Hepatocyte (in vitro differentiated cells): ENCODE measurements at regions not wholly inside any gene's neighbourhood (a gene's known extent, or its start where the extent isn't known, plus 50 kb on each side); places are given as distances from the start of the nearest gene placed in this dataset.
"Not testable (repeated sequence)": the region's sequence is repeated elsewhere in the genome, so short reads cannot be mapped to it uniquely, and the experiment has no call there.

Source experiments
- DNase-seq: peaks from one replicate; pipeline ENCODE4 v3.0.0-alpha.2; 2016; ENCODE audit warnings: low spot score
- H2AFZ ChIP-seq: fragments of 200-600 bp; sonication (generic); 2 replicates; pipeline ENCODE4 v1.6.0; 2016; ENCODE audit warnings: antibody characterized with exemption, mild to moderate bottlenecking
- H3K27ac ChIP-seq: fragments of 200-600 bp; sonication (generic); 2 replicates; pipeline ENCODE4 v1.5.1; 2016; ENCODE audit warnings: mild to moderate bottlenecking
- H3K27me3 ChIP-seq: fragments of 200-600 bp; sonication (generic); 2 replicates; pipeline ENCODE4 v1.6.1; 2016
- H3K36me3 ChIP-seq: fragments of 200-600 bp; sonication (generic); replicated peaks from 2 replicates; pipeline ENCODE4 v1.5.1; 2016; ENCODE audit warnings: low read depth; ENCODE audit not compliant: insufficient read depth
- H3K4me1 ChIP-seq: fragments of 200-600 bp; sonication (generic); 2 replicates; pipeline ENCODE4 v1.5.1; 2016; ENCODE audit warnings: mild to moderate bottlenecking, moderate library complexity; ENCODE audit not compliant: insufficient read depth
- H3K4me2 ChIP-seq: fragments of 200-600 bp; sonication (generic); 2 replicates; pipeline ENCODE4 v1.6.0; 2016
- H3K4me3 ChIP-seq: fragments of 200-600 bp; sonication (generic); 2 replicates; pipeline ENCODE4 v1.5.1; 2016; ENCODE audit warnings: mild to moderate bottlenecking
- H3K79me2 ChIP-seq: fragments of 200-600 bp; sonication (generic); 2 replicates; pipeline ENCODE4 v1.6.0; 2017; ENCODE audit warnings: mild to moderate bottlenecking
- H3K9me2 ChIP-seq: fragments of 200-600 bp; sonication (generic); replicated peaks from 2 replicates; pipeline ENCODE4 v1.6.0; 2017; ENCODE audit warnings: mild to moderate bottlenecking; ENCODE audit not compliant: insufficient read depth
- H3K9me3 ChIP-seq: fragments of 200-600 bp; sonication (generic); 2 replicates; pipeline ENCODE4 v1.5.1; 2016; ENCODE audit warnings: low read depth, mild to moderate bottlenecking
- H4K20me1 ChIP-seq: fragments of 200-600 bp; sonication (generic); 2 replicates; pipeline ENCODE4 v1.6.0; 2016; ENCODE audit warnings: mild to moderate bottlenecking; ENCODE audit not compliant: insufficient read depth, poor library complexity, severe bottlenecking
- WGBS: methylation state at CpG from one replicate; pipeline ENCODE4 v1.1.6; 2016; ENCODE audit warnings: low lambda C conversion rate; ENCODE audit errors: missing lambda C conversion rate; 5-methylcytosine and 5-hydroxymethylcytosine counted together

DNA sequence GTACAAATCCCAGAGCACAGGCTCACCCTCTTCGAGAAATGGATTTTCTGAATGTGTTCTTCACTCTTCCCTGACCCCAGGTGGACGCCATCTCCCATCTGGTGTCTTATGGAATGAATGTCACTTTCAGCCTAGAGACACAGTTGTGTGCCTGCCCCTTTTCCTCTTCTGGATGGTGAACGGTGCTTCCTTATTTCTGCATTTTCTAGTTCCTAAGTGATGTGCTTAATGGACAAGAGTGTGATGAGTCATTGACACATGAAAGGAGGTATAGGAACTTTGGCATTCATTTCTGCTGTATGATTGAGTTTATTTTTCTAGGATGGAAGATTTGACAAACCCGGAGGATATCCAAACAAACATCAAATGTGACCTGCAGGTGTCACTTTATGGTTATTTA is 114.9 kb upstream of the PTPN20 start:
- not testable (repeated sequence) for DNase-seq, H3K4me3 ChIP-seq, H4K20me1 ChIP-seq, H3K4me2 ChIP-seq, H2AFZ ChIP-seq, H3K27ac ChIP-seq, H3K9me3 ChIP-seq, H3K4me1 ChIP-seq, H3K36me3 ChIP-seq, H3K27me3 ChIP-seq, H3K79me2 ChIP-seq, H3K9me2 ChIP-seq
- WGBS: 94% methylated on average over 4 of the region's 4 CpGs

DNA sequence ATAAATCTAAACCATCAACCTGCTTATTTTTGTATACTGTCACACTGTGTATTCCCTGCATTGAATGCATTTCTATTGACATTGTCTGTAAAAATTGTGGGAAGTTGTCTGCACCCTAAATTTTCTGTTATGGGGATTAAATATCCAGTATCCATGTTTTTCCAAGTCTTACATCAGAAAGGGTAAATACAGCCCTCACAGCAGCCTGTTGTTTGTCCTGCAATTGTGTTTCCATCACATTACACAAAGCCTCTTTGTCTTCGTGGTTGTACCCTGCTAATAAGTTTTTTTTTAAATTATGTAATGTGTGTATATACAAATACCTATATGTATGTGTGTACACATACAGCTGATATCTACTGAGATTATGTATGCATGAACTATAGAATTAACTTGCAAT is 109.2 kb upstream of the PTPN20 start:
- not testable (repeated sequence) for DNase-seq, H3K36me3 ChIP-seq, H2AFZ ChIP-seq, H3K9me2 ChIP-seq, H3K4me2 ChIP-seq, H3K4me1 ChIP-seq, H3K27me3 ChIP-seq, H3K4me3 ChIP-seq, H4K20me1 ChIP-seq, H3K79me2 ChIP-seq, H3K9me3 ChIP-seq, H3K27ac ChIP-seq
- WGBS: 70% methylated on average over 1 of the region's 1 CpG

DNA sequence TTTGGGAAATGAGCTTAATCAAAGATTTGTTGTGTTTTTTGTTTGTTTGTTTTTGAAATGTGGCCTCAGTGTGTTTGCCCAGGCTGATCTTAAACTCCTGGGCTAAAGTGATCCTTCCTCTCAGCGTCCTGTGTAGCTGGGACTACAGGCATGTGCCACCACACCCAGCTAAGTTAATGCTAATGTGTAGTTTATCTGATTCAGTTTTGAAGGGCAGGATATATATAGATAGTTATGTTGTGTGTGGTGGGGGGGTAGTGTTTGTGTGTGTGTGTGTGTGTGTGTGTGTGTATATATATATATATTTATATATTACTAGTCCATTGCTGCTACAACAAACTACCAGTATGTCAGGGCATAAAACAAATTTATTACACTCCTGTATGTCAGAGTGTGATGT is 108.1 kb upstream of the PTPN20 start:
- H3K4me3 ChIP-seq, H4K20me1 ChIP-seq, H3K9me2 ChIP-seq, H3K27me3 ChIP-seq, H3K4me1 ChIP-seq, H3K79me2 ChIP-seq, H3K36me3 ChIP-seq, H3K27ac ChIP-seq, H3K4me2 ChIP-seq, H3K9me3 ChIP-seq, H2AFZ ChIP-seq, DNase-seq: not testable (repeated sequence)
- 85% methylated on average over 1 of the region's 1 CpG for WGBS

DNA sequence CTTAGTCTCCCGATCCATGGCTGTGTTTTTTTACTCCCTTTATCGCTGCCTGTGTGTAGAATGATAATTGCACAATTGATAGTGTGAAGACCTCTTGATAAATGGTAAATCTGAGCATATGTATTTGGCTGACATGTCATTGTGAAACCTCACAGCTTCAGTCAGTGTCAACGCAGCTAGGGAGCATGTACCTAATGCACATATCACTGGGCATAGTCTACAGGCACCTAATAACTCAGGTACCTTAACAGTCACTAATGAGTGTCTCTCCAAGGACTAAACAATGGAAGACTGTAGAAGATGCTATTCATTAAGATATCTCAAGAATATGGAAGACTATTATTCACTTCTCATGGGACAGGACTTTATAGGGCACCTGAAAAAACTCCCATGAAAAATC is 101.0 kb upstream of the PTPN20 start:
- not testable (repeated sequence) for H3K4me1 ChIP-seq, H3K9me2 ChIP-seq, H3K79me2 ChIP-seq, H2AFZ ChIP-seq, H3K36me3 ChIP-seq, H3K4me2 ChIP-seq, H3K27me3 ChIP-seq, H4K20me1 ChIP-seq, H3K27ac ChIP-seq, H3K4me3 ChIP-seq, H3K9me3 ChIP-seq, DNase-seq
- 97% methylated on average over 3 of the region's 3 CpGs for WGBS

DNA sequence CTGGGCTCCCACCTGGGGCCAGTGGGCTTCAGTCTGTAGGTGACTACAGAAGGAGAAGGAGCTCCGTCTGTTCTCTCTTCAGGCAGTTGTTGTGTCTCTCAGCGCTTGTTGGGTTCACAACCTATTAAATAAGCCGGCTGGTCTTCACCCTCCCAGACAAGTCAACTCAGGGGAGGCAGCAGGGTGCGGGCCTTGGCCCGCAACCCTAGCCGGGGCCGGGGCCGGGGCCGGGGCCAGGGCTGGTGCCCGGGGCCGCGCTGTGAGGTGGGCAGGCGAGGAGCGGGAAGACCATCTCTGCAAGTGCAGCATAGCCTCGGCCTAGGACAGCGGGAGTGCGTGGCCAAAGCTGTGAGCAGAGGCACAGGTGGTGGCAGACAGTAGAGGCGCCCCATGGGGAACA is 95.1 kb upstream of the PTPN20 start:
- not testable (repeated sequence) for H3K4me3 ChIP-seq, H3K4me2 ChIP-seq, H3K9me3 ChIP-seq, H3K4me1 ChIP-seq, DNase-seq, H3K36me3 ChIP-seq, H3K9me2 ChIP-seq, H3K27me3 ChIP-seq, H3K79me2 ChIP-seq, H3K27ac ChIP-seq, H2AFZ ChIP-seq, H4K20me1 ChIP-seq
- no CpG with 5 or more reads among the region's 18 CpGs for WGBS

DNA sequence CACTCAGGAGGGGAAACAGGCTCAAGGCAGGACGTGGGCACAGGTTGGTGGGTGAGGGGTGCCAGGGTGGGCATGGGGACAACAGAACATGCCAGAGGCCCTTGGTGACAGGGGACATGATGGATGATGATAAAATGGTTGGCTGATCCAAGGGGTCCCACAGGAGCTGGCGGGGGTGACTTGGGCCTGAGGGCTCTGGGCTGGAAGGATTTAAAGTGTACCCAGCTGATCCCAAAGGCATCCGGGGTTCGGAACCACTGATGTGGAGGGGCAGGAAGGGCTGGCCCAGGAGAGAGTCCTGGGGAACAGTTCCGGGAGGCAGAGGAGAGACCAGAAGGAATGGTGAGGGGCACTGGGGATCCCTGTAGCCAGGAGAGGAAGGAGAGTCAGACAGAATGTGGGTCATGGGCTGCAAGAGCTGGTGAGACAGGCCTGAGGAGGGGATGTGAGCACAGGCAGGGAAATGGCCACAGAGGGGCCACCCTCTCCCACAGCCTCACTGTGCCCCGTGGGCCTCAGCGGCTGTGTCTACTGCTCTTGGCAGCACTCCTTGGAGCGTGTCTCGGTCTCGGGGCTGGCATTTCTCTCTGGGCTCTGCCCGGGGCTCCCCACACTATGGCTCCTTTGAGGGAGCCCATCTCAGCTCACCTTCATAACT is 70.7 kb upstream of the PTPN20 start:
- not testable (repeated sequence) for H3K79me2 ChIP-seq, H3K9me2 ChIP-seq, H3K36me3 ChIP-seq, H3K4me1 ChIP-seq, H3K9me3 ChIP-seq, H2AFZ ChIP-seq, H4K20me1 ChIP-seq, H3K4me2 ChIP-seq, H3K27ac ChIP-seq, DNase-seq, H3K27me3 ChIP-seq, H3K4me3 ChIP-seq
- 98% methylated on average over 5 of the region's 11 CpGs for WGBS

DNA sequence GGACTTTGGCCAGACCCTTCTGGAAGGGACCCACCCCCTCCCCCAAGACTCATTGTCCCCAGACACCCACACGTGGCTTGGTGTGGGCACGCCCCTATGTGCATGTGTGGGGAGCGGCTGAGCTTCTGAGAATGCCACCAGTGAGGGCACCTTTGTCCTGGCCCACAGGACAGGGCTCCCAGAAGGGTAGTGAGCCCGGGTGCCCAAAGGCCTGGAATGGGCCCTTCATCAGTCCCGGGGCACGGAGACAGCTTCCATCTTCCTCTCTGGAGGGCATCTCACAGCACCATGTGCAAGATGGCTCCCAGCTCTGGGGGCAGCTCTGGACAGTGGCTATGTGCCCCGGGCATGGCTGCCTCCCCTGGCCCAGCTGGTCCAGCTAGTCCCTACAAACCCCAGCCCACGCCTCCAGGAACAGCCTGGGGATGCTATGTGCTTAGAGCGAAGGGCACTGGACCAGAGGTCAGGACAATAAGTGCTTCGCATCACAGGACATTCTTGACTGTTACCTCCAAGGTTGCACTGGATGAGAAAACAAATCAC is 70.1 kb upstream of the PTPN20 start:
- not testable (repeated sequence) for H3K4me2 ChIP-seq, H3K9me2 ChIP-seq, H3K4me3 ChIP-seq, H3K4me1 ChIP-seq, H2AFZ ChIP-seq, H3K27ac ChIP-seq, DNase-seq, H3K36me3 ChIP-seq, H3K9me3 ChIP-seq, H3K79me2 ChIP-seq, H4K20me1 ChIP-seq, H3K27me3 ChIP-seq
- 96% methylated on average over 6 of the region's 10 CpGs for WGBS

DNA sequence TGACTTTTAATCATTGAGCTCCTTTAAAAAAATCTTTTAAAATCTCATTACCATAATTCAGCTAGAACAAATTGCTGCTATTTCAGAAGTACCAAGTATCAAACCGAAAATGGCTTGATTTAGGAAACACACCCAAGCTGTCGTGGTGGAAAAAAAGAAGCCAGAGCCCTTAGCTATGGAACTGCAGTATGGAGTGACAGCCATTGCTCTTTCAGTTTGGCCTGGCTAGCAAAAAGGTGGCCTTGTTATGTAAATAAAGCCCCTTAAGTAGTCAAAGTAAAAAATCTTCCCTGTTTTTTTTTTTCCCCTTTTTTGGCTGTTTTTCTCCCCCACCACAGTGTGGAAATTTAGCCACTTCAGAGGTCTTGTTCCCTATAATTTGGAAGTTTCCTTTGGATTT is 66.0 kb upstream of the PTPN20 start:
- 74% methylated on average over 2 of the region's 2 CpGs for WGBS

DNA sequence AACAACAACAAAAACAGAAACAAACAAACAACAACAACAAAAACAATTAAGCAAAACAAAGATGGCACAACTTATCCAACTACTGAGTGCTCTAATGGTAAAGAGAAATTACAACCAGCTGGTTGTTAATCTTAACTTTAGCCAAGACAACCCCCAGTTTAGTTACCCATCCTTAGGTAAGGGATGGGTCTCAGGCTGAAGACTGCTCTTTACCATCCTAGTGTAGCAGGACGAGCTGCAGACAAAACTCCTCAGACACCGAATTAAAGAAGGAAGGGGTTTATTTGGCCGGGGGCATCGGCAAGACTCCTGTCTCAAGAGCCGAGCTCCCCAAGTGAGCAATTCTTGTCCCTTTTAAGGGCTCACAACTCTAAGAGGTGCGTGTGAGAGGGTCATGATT is 65.6 kb upstream of the PTPN20 start:
- H3K27ac ChIP-seq, H3K9me2 ChIP-seq, H2AFZ ChIP-seq, H3K79me2 ChIP-seq, H3K36me3 ChIP-seq, DNase-seq, H3K4me2 ChIP-seq, H3K9me3 ChIP-seq, H3K4me3 ChIP-seq, H3K27me3 ChIP-seq, H3K4me1 ChIP-seq, H4K20me1 ChIP-seq: not testable (repeated sequence)
- WGBS: no CpG with 5 or more reads among the region's 6 CpGs

More for the DNA sequence above, 66.0 kb upstream of the PTPN20 start:
- DNase-seq, H4K20me1 ChIP-seq, H3K36me3 ChIP-seq, H3K4me3 ChIP-seq, H3K9me2 ChIP-seq, H3K79me2 ChIP-seq, H2AFZ ChIP-seq, H3K4me2 ChIP-seq, H3K9me3 ChIP-seq, H3K27me3 ChIP-seq, H3K4me1 ChIP-seq, H3K27ac ChIP-seq: not testable (repeated sequence)
